ENCODE measurements at regions not wholly inside any gene's neighbourhood (a gene's known extent, or its start where the extent isn't known, plus 50 kb on each side); places are given as distances from the start of the nearest gene placed in this dataset.

- Mint-ChIP-seq H3K4me3 (no peak overlapping the region), H3K9me3 (no peaks in the 10 kb centered on the region), H3K4me1 (peaks cover 8 to 9% of the 10 kb centered on the region in 2 experiments), H3K36me3 (ENCODE audit: insufficient read depth in 1 of 3, low read depth in 3 of 3) (no peaks in the 10 kb centered on the region), H3K27ac (no peak overlapping the region), H3K27me3 (ENCODE audit: low read depth) (peaks cover 44% of the 10 kb centered on the region)
- Histone ChIP-seq H3K79me2 (ENCODE audit: insufficient read depth, low read length) (no peaks in the 10 kb centered on the region), H3K9ac (ENCODE audit: extremely low read depth, insufficient read length, low read length) (no peak overlapping the region), H2AK5ac (ENCODE audit: insufficient read length, low read length) (no peak overlapping the region), H2BK120ac (ENCODE audit: low read depth, low read length, poor library complexity, severe bottlenecking) (no peak overlapping the region), H4K8ac (replicated peaks; ENCODE audit: insufficient read length, low read depth, low read length) (no peak overlapping the region), H2BK12ac (ENCODE audit: insufficient read length, low read depth, low read length) (no peak overlapping the region), H3K14ac (ENCODE audit: insufficient read depth, low read length) (no peak overlapping the region), H3T11ph (ENCODE audit: low read length) (no peak overlapping the region), H3K4me2 (ENCODE audit: insufficient read depth, insufficient read length, low read length) (no peak overlapping the region), H4K5ac (ENCODE audit: insufficient read length, low read depth, low read length) (no peak overlapping the region), H3K4me1 (ENCODE audit: insufficient read depth, low read length) (no peaks in the 10 kb centered on the region), H3K23me2 (ENCODE audit: insufficient read length, low read depth, low read length, poor library complexity, severe bottlenecking) (no peaks in the 10 kb centered on the region), H2BK20ac (ENCODE audit: low read depth, low read length, poor library complexity, severe bottlenecking) (no peak overlapping the region), H3K56ac (ENCODE audit: insufficient read length, low read depth, low read length) (no peak overlapping the region), H3K23ac (ENCODE audit: insufficient read length, low read depth, low read length) (no peak overlapping the region), H3K18ac (ENCODE audit: insufficient read length, low read depth, low read length) (no peak overlapping the region), H3K27ac (ENCODE audit: insufficient read length, low read depth, low read length) (no peak overlapping the region), H2AFZ (ENCODE audit: low read length) (no peak overlapping the region), H2BK15ac (ENCODE audit: low read depth, low read length) (no peak overlapping the region), H3K27me3 (ENCODE audit: insufficient read depth, low read length) (no peaks in the 10 kb centered on the region), H2BK5ac (ENCODE audit: insufficient read length, low read length) (no peak overlapping the region), H3K4ac (ENCODE audit: low read depth, low read length) (no peak overlapping the region), H3K9me3 (ENCODE audit: control insufficient read depth, low read depth, low read length) (no peaks in the 10 kb centered on the region), H4K91ac (ENCODE audit: insufficient read length, low read depth, low read length) (no peak overlapping the region), H4K20me1 (ENCODE audit: control insufficient read depth, insufficient read depth, insufficient read length) (no peaks in the 10 kb centered on the region), H3K79me1 (ENCODE audit: insufficient read depth, low read depth, low read length, poor library complexity, severe bottlenecking) (no peaks in the 10 kb centered on the region)
- no CpG with 5 or more reads among the region's 4 CpGs for WGBS (ENCODE audit: extremely low coverage, insufficient read length, low lambda C conversion rate)
- TF ChIP-seq CTCF (conservative IDR thresholded peaks at IDR 0.05) = no peak
- no peak for DNase-seq
Measured at GRCh38 chr13:97131447-97131846, 90.7 kb upstream of the MBNL2 start.

Measured in H9 (cell line).